Testis (tissue), 2 donors: ENCODE measurements at regions not wholly inside any gene's neighbourhood (a gene's known extent, or its start where the extent isn't known, plus 50 kb on each side); places are given as distances from the start of the nearest gene placed in this dataset.
"Not testable (repeated sequence)": the region's sequence is repeated elsewhere in the genome, so short reads cannot be mapped to it uniquely, and the experiment has no call there.

Experiments
- POLR2A ChIP-seq: fragments of 450-650 bp; IDR thresholded peaks from one replicate; pipeline ENCODE4 v1.6.1; 2017; ENCODE audit warnings: antibody characterized with exemption, mild to moderate bottlenecking, moderate library complexity
- TF ChIP-seq, protein P1 (sequence below), 3 experiments: fragments of 450-650 bp in 2 of 3; fragments of 200-600 bp in 1 of 3; sonication (generic) in 1 of 3; IDR thresholded peaks; one replicate each; pipeline ENCODE4 v1.5.1; 2016 to 2019; ENCODE audit warnings: antibody characterized with exemption in 3 of 3, mild to moderate bottlenecking in 2 of 3, moderate library complexity in 1 of 3

DNA sequence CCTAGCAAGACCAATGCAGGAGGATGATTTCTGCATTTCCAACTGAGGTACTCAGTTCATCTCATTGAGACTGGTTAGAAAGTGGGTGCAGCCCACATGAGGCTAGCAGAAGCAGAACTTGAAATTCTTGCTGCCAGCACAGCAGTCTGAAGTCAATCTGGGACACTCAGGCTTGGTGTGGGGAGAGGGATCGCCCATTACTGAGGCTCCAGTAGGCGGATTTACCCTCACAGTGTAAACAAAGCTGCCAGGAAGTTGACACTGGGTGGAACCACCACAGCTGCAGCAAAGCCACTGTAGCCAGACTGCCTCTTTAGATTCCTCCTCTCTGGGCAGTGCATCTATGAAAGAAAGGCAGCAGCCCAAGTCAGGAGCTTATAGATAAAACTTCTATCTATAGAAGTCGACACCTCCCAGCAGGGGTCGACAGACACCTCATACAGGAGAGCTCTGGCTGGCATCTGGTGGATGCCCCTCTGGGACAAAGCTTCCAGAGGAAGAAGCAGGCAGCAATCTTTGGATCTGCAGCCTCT is 1793.4 kb downstream of the OLFM4 start:
- TF ChIP-seq, protein P1, sequence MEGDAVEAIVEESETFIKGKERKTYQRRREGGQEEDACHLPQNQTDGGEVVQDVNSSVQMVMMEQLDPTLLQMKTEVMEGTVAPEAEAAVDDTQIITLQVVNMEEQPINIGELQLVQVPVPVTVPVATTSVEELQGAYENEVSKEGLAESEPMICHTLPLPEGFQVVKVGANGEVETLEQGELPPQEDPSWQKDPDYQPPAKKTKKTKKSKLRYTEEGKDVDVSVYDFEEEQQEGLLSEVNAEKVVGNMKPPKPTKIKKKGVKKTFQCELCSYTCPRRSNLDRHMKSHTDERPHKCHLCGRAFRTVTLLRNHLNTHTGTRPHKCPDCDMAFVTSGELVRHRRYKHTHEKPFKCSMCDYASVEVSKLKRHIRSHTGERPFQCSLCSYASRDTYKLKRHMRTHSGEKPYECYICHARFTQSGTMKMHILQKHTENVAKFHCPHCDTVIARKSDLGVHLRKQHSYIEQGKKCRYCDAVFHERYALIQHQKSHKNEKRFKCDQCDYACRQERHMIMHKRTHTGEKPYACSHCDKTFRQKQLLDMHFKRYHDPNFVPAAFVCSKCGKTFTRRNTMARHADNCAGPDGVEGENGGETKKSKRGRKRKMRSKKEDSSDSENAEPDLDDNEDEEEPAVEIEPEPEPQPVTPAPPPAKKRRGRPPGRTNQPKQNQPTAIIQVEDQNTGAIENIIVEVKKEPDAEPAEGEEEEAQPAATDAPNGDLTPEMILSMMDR (IDR thresholded peaks at IDR 0.05) = not testable (repeated sequence)
- not testable (repeated sequence) for TF ChIP-seq POLR2A
